ENCODE measurements at regions not wholly inside any gene's neighbourhood (a gene's known extent, or its start where the extent isn't known, plus 50 kb on each side); places are given as distances from the start of the nearest gene placed in this dataset.

DNA sequence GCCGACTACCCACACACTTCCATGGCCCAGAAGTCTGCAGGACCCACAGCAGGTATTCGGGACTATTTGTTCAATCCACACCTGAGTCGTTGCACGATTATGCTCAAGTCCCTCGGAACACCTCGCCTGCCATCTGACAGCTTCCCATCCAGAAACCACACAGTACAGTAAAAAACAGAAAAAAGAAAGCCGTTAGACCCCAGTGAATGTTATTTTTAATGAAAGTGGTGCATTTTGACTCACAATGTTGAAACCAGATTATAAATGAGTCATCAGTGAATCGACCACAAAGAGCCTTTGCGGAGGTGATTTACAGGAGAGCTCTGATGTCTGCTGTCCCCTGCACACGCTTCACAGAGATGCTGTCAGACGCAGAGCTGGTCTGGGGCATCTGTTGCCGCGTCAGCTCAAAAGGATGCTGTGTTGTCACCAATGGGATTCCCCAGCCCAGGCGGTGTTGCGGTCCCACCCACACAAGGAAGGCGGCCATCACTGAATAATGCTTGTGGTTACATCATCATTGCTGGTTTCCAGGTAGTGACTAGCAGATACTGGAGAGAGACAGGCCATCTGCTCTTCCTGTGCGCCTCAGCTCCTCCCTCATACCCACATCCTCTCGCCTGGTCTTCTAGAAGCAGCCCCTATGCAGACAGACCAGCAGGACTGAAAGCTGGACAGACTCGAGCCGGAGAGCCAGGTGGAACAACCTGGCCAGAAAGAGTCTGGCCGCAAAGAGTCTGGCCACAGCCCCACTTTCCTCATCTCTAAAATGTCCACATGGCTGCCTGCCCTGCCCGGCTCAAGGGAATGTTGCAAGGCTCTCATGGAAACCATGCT lies 116.8 kb downstream of the TOMM20 start:
- DNase-seq (ENCODE audit: low read depth, low spot score) = peak; percentile 36

DNA sequence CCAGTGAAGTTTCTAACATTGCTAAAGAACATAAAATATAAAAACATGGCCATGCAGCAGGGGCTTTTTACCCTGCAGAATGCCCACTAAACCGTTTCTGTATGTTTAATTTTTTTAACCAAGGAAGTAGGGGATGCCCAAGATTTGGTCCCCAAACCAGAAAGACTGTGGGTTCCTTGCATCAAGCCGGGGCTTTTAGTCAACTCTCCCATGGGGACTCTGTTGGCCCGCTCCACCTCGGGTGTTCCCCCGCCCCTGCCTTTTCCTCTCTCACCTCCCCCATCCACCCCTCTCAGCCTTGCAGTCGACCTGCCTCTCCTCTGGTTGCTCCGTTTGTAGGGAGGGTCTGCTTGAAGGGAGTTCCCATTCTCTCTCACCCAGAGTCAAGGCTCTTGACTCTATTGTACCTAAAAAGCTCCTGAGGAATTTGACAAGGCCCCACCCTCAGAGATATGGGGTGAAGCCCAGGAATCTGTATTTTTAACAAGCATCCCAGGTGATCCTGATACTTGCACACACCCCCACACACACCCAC lies 117.5 kb downstream of the TOMM20 start:
- no peak for DNase-seq (ENCODE audit: low read depth, low spot score)

DNA sequence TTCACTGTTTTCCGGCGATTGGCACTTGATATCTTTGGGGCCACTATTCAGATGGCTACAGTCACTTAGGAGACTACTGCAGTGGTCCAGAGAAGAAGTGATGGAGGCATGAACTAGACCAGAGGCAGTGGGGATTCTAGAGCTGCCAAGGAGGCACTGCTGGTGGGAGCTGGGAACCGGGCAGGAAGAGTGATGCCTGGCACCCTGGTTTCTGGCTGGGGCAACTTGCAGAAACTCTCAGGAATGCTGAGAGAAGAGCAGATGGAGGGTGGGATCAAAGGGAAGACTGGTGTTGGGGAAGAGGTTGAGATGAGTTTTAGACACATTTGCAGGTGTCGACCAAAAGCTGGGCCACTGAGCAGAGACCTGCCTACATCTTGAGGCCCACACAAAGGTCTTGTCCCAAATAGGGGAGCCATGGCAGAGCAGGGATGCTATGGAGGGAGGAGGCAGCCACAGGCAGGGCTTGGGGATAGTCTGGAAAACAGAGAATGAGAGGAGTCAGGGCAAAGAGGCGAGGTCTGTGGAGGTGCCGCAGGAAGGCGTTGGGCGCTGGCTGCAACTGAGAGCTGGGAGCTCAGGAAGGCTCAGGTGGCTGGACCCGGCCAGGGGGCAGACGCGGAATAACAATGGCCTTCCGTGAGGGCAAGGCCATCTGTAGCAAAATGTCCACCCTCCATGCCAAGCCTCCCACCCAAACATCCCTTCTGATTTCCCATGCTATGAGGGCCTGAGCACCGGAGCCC lies 118.9 kb downstream of the TOMM20 start:
- DNase-seq (ENCODE audit: low read depth, low spot score) = no peak

DNA sequence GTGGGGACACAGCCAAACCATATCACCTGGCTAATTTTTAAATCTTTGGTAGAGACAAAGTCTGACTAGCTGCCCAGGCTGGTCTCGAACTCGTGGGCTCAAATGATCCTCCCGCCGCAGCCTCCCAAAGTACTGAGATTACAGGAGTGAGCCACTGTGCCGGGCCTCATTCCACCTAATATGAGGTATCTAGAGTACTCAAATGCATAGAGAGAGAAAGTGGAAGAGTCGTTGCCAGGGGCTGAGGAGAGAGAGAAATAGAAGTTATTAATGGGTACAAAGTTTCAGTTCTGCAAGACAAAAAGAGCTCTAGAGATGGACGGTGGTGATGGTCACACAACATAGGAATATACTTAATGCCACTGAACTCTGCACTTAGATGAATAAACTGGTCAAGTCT lies 119.6 kb downstream of the TOMM20 start:
- no peak for DNase-seq (ENCODE audit: low read depth, low spot score)

DNA sequence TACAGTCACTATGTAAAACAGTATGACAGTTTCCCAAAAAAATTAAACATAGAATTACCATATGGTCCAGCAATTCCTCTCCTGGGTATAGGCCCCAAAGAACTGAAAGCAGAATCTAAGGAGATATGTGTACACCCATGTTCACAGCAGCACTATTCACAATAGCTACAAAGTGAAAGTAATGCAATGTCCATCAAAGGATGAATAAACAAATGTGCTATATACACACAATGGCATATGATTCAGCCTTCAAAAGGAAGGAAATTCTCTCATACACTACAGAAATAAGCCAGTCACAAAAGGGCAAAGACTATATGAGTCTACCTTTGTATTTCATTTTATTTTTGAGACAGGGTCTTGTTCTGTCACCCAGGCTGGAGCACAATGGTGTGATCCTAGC lies 120.4 kb downstream of the TOMM20 start:
- DNase-seq (ENCODE audit: low read depth, low spot score) = peak; percentile 81

DNA sequence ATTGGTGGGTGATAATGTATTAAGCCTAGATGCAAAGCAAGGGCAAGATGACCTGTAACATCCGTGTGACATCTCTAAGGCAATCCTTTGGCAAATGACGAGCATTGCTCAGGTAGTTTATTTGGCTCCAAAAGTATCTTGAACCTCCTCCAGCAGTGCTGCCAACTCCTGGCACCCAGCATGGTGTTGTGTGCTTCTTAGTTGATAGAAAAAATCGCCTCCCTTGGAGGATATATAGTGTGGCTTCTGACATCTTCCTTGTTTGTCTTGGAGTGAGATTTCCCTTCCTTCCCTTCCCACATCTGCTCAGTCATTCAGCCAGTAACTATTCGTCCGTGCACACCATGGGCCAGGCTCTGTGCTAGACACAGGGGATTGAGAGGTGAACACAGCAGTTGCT lies 121.8 kb downstream of the TOMM20 start:
- DNase-seq (ENCODE audit: low read depth, low spot score) = no peak

DNA sequence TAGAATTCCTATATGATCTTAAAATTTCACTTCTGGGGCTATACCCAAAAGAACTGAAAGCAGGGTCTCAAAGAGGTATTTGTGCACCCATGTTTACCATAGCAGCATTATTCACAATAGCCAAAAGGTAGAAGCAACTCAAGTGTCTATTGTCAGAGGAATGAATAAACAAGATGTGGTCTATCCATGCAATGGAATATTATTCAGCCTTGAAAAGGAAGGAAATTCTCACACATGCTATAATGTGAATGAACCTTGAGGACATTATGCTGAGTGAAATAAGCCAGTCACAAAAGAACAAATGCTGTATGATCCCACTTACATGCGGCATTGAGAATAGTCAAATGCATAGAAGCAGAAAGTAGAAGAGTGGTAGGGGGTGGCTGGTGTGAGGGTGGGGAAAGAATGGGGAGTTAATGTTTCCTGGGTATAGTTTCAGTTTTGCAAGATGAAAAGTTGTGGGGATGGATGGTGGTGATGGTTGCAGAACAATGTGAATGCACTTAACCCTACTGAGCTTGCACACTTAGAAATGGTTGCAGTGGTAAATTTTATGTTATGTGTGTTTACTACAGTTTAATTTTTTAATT lies 122.4 kb downstream of the TOMM20 start:
- DNase-seq (ENCODE audit: low read depth, low spot score) = no peak

DNA sequence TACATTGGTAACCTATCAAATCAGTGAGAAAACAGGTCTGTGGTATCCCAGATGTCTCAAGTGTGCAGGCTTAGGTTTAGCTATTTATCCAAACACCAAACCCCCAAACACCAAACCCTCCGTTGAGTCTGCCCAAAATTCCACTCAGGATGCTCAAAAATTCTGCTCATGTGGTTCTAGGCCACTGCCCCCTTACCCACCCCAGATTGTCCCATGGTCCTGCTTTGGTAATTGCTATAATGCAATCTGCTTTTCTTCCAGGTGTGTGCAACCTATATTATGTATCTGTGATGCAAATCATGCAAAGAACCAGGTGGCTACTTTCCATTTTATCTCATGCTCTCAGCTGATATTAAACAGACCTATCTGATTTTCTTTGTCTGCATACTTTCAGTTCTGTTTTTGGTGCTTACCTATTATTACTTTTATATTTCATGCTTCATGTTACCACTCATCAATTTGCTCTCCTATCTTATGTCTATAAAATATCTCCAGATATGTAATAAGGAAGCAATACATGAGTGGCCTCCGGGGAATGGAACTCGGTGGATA lies 123.7 kb downstream of the TOMM20 start:
- DNase-seq (ENCODE audit: low read depth, low spot score) = no peak

DNA sequence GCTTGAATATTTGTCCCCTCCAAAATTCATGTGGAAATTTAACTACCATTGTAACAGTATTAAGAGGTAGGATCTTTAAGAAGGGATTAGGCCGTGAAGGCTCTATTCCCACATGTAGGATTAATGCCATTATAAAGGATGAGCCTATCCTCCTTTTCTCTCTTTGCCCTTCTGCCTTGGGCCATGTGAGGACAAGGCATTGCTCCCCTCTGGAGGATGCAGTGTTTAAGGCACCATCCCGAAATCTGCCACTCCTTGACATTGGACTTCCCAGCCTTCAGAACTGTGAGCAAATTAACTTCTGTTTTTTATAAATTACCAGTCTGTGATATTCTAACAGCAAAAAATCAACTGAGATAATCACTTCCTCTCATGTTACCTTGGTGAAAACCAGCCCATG lies 124.4 kb downstream of the TOMM20 start:
- DNase-seq (ENCODE audit: low read depth, low spot score) = no peak

DNA sequence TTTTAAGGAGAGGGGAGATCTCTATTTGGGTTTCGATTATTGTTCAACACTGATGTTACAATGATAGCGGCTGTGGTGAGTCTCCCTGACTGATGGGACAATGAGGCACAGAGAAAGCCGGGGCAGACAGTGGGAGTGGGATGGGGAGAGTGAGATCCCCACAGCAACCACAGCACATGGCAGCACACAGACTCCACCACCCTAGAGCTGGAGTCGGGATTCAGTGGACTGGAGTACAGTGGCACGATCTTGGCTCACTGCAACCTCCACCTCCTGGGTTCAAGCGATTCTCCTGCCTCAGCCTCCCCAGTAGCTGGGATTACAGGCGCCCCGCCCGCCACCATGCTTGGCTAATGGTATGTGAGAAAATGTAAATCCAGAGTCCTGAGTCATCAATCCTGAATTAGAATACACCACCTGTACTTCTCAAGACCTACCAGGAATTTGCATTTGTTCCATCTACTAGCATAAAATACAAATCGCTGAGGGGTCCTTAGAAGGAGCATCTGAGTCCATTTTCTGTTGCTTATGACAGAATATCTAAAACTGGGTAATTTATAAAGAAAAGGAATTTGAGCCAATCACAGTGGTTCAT lies 125.8 kb downstream of the TOMM20 start:
- no peak for DNase-seq (ENCODE audit: low read depth, low spot score)

DNA sequence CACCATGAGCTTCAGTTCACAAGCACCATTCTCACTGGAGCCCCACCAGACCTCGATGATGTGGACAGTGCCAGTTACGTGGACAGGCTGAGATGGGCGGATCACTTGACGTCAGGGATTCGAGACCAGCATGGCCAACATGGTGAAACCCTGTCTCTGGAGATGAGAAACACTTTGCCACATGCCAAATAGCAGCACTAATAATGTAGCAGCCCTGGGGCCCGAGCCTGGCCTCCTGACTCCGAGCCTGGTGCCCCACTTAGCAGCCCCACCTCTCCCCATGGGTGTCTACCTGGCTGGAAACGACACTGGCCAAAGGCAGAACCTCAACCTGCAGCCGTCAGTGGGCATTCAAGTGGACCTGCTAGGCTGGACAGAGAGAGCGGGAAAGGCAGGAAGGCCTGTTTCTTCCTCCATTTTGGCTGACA lies 129.1 kb downstream of the TOMM20 start:
- no peak for DNase-seq (ENCODE audit: low read depth, low spot score)

DNA sequence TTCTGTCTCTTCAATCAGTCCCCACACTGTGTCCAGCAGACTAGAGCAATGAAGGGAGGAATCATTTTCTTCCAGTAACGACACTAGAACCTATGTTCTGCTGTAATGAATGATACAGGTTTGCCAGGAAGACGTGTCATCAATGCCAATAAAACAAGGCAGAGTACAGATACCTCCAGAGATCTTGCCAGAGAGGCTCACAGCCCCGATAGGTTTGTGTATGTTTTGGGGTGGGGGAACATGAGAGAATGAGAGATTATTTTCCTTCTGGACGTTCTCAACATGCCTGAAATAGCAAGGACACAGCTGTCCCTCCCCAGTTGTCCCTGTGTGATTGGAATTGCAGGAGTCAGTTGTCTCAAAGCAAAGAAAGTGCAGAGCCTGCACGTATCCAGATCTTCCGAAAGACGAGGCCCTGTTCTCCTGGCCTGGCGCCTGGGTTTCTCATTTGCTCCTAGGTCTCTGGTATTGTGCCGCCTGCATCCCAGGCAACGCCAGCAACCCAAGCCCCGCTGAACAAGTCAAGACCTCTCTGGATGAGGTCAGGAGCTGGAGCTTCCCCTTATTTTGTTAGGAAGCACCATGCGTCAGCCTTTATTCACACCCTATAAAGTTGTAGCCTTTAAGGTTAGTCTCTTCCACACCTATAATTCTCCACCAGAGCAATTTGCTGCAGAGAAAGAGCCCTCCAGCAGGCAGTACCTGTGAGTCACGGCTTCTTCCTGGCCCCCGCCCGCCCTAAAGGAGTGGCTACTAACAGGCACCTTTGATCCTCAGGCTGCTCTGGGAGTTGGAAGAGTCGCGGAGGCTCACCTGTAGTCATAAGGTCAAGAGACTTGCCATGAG lies 130.5 kb downstream of the TOMM20 start:
- DNase-seq (ENCODE audit: low read depth, low spot score) = peak; percentile 46

DNA sequence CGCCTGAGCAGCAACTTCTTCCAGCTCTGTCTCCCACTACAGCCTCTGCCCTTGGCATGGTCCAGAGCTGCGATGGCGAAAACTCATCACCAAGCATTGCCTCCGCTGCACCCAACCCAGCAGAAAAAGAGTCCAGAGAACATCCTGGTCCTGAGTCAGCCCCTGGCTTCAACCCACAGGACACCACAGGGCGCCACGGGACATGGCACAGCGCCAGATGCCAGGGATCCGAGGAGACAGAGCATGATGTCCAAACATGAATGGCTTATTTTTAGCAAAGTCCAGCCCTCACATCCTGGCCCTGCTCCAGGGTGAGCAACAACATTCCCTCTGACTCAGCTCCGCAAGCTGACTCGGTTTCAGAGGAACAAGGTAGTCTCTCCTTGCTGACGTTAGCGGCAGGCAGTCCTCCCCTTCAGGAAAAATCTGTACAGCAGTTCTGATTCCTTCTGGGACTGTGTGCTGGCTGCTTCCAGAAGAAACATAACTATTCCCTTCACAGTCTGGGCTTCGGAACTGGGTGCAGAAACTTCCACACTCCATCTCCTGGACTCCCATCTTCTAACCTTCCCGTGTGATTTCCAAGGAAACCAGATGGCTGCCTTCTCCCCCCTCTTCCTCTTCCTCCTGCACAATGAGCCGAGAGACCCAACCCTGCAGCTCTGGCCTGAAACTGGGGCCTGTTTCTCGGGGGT lies 131.3 kb downstream of the TOMM20 start:
- DNase-seq (ENCODE audit: low read depth, low spot score) = peak; percentile 97

DNA sequence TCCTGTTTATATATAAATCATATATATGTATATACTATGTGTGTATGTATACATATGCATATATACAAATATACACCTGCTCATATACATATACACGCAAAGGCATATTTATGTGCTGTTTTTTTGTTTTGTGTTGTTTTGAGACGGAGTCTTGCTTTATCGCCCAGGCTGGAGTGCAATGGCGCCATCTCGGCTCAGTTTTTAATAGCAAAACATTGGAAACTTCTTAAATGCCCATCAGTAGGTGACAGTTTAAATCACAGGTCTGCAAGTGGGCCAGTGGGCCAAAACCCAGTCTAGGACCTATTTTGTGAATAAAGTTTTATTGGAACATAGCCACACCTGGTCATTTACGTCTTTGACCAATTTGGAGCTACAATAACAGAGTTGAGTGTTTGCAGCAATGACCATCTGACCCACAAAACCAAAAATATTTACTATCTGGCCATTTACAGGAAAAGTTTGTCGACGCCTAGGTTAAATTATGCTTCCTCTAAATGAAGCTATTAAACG lies 132.3 kb downstream of the TOMM20 start:
- DNase-seq (ENCODE audit: low read depth, low spot score) = no peak

DNA sequence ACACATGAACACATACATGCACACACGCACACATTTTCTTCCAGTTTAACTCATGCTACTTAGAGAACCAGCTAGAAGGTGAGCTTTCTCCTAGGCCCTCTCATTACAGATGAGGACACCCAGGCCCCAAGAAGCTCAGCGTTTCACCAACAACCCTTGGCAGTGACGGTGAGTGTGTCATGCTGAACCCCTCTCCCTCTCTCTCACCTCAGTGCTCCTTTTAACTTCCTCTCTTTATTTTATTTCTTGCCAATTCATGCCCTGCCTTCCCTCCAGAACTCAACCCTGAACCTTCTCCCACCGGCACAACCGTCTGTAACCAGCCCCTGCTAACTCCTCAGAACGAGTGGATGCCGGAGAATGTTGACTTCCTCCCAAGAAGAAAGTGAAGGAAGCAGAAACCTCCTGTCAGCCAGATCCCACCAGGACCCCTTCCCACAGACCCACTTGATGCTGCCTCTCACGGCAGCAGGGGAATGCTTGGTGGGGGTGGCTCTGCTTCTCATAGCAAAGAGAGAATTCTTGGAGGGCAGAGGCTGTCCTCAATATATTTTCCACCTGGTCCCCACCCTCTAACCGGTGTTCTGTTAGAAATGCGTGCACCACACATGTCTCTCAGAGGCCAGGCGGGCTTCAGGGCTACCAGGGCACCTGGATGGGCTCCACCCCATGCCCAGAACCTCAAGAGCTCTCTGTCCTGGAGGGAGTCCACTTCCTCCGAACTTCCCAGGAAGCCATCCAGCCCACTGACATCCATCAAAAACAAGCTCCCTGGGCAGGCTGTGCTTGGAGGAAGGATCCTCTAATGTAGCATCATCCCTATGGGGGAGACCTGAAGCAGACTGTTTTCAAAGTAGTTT lies 134.0 kb downstream of the TOMM20 start:
- DNase-seq (ENCODE audit: low read depth, low spot score) = no peak

DNA sequence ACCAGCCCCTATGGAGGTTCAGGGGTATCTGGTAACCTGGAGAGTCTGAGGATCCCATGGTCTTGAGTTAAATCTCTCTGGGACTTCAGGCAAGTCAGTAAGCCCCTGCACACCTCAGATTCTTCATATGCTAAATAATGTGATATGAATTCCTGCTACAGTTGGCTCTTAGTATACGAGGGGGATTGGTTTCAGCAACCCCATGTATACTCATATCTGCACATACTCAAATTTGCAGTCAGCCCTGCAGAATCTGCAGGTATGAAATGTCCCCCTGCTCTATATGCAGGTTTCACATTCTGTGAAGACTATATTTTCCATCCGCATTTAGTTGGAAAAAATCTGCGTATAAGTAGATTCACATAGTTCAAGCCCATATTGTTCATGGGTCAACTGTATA lies 136.6 kb downstream of the TOMM20 start:
- DNase-seq (ENCODE audit: low read depth, low spot score) = no peak

DNA sequence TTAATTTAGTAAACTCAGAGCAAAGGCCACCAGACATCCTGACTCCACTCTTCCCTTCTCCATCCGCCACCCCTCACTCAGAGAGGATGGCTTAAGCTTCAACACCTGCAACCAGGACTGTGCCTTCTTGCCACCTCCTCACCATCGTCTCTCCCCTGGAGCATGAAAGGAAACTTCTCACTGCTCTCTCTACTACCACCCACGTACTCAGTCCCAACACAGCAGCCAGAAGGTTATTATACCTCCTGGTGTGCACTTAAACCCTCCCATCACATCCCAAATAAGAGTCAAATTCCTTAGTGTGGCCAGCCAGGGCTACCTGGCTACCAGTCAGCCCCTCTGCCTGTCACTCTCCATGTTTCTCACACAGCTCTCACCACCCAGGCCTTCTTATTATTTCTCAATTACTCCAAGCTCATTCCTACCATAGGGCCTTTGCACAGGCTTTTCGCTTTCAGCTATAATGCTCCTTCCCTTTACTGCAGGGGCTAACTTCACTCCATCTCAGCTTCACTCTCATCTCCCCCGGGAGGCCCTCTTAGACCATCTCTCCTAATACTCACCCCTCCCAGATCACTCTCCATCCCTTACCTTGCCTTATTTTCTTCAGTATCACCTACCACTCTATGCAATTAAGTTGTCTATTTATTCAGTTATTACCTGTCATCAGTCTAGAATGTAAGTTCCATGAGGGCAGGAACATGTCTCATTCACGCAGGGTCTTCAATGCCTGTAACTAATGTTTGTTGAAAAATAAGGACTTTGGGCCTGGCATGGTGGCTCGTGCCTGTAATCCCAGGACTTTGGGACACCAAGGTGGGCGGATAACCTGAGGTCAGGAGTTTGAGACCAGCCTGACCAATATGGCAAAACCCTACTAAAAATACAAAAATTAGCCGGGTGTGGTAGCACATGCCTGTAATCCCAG lies 137.5 kb downstream of the TOMM20 start:
- DNase-seq (ENCODE audit: low read depth, low spot score) = no peak

DNA sequence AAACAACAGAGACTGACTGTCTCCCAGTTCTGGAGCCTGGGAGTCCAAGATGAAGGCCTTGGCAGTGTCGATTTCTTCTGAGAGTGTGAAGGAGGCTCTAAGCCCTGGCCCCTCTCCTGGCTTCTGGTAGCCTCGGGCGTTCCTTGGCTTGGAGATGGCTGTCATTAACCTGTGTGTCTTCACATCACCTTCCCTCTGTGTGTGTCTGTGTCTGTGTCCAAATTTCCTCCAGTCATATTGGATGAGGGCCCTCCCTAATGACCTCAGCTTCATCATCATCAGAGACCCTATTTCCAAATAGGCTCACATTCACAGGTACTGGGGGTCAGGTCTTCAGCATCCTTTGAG lies 138.3 kb downstream of the TOMM20 start:
- DNase-seq (ENCODE audit: low read depth, low spot score) = no peak

Data from pulmonary artery endothelial cell (primary cell).